ENCODE measurements at regions not wholly inside any gene's neighbourhood (a gene's known extent, or its start where the extent isn't known, plus 50 kb on each side); places are given as distances from the start of the nearest gene placed in this dataset.

DNA sequence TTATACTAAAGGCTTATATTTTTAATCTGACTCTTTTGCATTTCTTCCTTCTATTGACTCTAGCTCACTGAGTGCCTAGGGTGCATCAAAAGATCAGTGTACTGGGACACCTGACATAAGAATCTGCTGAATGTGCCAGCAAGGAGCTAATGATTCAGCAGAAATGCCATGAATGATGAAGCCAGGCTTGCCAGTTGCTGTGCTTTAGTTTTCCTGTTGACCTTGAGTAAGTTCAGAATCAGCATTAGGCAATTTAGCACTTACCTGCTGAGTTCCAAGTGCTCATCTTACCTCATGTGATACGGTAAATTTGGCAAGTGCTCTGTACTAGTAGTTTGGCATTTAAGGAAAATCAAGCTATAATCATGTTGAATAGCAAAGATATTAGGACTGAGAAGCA lies 523.2 kb upstream of the B3GALT2 start:
- no peak overlapping the region for H3K9ac ChIP-seq (ENCODE audit: low read length)
- H3K4me1 ChIP-seq (ENCODE audit: control insufficient read depth, insufficient read depth, low read length) = no peaks in the 10 kb centered on the region
- no peak overlapping the region for H3K27ac ChIP-seq (ENCODE audit: low read depth, low read length)
- H3K27me3 ChIP-seq (ENCODE audit: control insufficient read depth, insufficient read depth, low read length) = no peaks in the 10 kb centered on the region
- no peaks in the 10 kb centered on the region for H3K36me3 ChIP-seq (ENCODE audit: control insufficient read depth, insufficient read depth, low read length)
- no peak overlapping the region for H3K4me3 ChIP-seq (ENCODE audit: low read length)

DNA sequence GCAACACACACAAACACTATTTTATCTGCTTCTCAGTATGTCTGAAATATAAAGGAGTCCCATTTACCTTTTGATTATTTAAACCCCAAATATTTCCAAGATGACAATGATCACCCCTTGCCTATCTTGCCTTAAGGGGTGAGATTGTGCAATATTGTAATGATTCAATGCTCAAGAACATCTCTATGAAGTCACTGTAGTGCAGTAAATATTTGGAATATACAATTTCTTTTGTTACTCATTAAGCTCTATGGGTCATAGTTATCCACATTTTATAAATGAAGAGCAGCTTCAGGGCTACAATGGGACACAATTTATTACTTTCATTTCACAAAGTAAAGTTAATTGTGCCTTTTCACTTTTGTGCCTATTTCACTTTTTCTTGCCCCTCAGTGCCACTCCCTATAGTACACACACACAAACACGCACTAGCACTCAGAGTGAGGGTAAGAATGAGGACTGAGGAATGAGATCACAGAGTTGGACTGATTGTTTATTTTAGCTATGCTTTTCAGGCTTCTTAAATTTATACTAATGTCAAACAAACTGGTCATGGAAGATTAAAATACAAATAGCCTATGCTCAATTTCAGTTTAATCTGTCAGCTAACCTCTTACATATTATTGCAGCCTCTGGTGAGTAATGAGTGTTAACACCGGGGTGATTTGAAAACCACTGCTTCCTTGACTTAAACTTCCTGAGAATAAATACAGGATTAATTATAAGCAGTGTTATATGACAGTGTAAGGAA lies 521.0 kb upstream of the B3GALT2 start:
- Histone ChIP-seq H3K4me1 (ENCODE audit: control insufficient read depth, insufficient read depth, low read length) (no peaks in the 10 kb centered on the region), H3K36me3 (ENCODE audit: control insufficient read depth, insufficient read depth, low read length) (no peaks in the 10 kb centered on the region), H3K4me3 (ENCODE audit: low read length) (no peak overlapping the region), H3K9ac (ENCODE audit: low read length) (no peak overlapping the region), H3K27ac (ENCODE audit: low read depth, low read length) (no peak overlapping the region), H3K27me3 (ENCODE audit: control insufficient read depth, insufficient read depth, low read length) (no peaks in the 10 kb centered on the region)

DNA sequence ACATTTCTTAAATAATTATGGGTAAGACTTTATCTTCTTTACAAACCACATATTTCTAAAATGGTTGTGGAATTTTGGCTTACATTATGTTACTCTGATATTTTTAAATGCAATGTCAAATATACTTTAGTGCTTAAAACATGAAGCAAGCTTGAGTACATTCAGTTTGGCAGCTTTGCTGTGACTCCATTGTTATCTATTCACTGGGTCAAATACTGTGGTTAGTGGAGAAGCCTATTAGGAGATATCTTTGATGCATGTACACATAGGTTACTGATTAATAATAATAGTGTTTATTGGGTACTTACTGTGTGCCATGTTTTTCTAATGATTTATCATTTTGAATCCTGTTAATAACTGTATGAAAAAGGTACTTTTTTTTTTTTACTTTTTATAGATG lies 520.4 kb upstream of the B3GALT2 start:
- Histone ChIP-seq H3K27ac (ENCODE audit: low read depth, low read length) (no peak overlapping the region), H3K4me1 (ENCODE audit: control insufficient read depth, insufficient read depth, low read length) (no peaks in the 10 kb centered on the region), H3K36me3 (ENCODE audit: control insufficient read depth, insufficient read depth, low read length) (no peaks in the 10 kb centered on the region), H3K9ac (ENCODE audit: low read length) (no peak overlapping the region), H3K4me3 (ENCODE audit: low read length) (no peak overlapping the region), H3K27me3 (ENCODE audit: control insufficient read depth, insufficient read depth, low read length) (no peaks in the 10 kb centered on the region)

DNA sequence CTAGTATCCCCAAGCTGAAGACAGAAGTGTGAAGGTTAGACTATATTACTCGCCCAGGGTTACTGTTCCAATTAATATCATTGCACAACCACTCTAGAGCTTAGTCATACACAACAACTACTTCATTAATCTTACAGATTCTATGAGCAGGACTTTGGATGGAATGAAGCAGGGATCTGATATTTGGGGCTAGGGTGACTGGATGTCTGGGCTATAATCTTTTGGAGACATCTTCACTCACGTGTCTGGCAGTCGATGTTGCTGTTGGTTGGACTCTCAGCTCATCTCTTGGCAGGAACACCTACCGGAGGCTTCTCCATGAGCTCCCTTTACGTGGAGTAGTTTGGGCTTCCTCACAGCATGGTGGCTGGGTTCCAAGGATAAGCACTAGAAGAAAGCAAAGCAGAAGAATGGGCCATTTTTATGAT lies 519.2 kb upstream of the B3GALT2 start:
- H3K27ac ChIP-seq (ENCODE audit: low read depth, low read length) = no peak overlapping the region
- no peaks in the 10 kb centered on the region for H3K27me3 ChIP-seq (ENCODE audit: control insufficient read depth, insufficient read depth, low read length)
- no peaks in the 10 kb centered on the region for H3K4me1 ChIP-seq (ENCODE audit: control insufficient read depth, insufficient read depth, low read length)
- H3K4me3 ChIP-seq (ENCODE audit: low read length) = no peak overlapping the region
- H3K36me3 ChIP-seq (ENCODE audit: control insufficient read depth, insufficient read depth, low read length) = no peaks in the 10 kb centered on the region
- no peak overlapping the region for H3K9ac ChIP-seq (ENCODE audit: low read length)

- H3K9ac ChIP-seq (ENCODE audit: low read length) = no peak overlapping the region
- no peaks in the 10 kb centered on the region for H3K4me1 ChIP-seq (ENCODE audit: control insufficient read depth, insufficient read depth, low read length)
- H3K27me3 ChIP-seq (ENCODE audit: control insufficient read depth, insufficient read depth, low read length) = no peaks in the 10 kb centered on the region
- H3K4me3 ChIP-seq (ENCODE audit: low read length) = no peak overlapping the region
- no peak overlapping the region for H3K27ac ChIP-seq (ENCODE audit: low read depth, low read length)
- no peaks in the 10 kb centered on the region for H3K36me3 ChIP-seq (ENCODE audit: control insufficient read depth, insufficient read depth, low read length)
These were observed 517.2 kb upstream of the B3GALT2 start for GRCh38 chr1:193703655-193704054.

DNA sequence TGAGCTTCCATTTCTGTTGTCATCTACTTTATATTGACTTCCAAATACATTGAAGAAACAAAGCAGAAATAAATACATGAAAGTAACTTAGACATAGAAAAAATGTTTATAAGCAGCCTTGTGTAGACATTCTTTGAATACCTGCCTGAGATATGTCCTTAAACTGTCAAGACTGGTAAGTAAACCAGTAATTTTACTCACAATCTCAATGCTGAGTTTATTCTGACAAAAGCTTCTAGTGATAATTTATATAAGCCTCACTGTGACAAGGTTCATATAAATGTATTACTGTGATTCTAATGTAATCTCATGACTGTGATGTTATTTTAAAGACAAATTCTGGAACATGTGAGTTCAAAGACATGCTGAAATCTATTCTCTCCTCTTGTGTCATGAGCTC lies 516.7 kb upstream of the B3GALT2 start:
- Histone ChIP-seq H3K36me3 (ENCODE audit: control insufficient read depth, insufficient read depth, low read length) (no peaks in the 10 kb centered on the region), H3K4me1 (ENCODE audit: control insufficient read depth, insufficient read depth, low read length) (no peaks in the 10 kb centered on the region), H3K4me3 (ENCODE audit: low read length) (no peak overlapping the region), H3K27me3 (ENCODE audit: control insufficient read depth, insufficient read depth, low read length) (no peaks in the 10 kb centered on the region), H3K27ac (ENCODE audit: low read depth, low read length) (no peak overlapping the region), H3K9ac (ENCODE audit: low read length) (no peak overlapping the region)

DNA sequence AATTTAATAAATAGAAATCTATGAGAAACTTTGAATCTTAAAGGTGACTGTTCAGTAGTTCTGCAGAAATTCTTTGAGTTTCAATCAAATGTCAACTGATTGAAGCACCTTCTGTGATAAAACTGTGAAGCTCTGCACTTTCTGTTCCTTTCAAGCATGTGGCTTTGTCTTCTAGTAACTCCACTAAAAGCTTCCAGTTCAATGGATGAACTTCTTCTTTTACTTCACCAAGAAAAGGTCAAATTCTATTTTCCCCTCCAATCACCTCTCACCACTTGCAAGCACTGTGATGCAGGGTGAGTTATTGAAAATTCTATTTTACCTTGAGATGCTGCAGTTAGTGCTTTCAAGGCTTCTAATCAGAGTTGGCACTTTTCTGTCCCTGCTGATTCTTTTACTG lies 515.3 kb upstream of the B3GALT2 start:
- Histone ChIP-seq H3K27ac (ENCODE audit: low read depth, low read length) (no peak overlapping the region), H3K27me3 (ENCODE audit: control insufficient read depth, insufficient read depth, low read length) (no peaks in the 10 kb centered on the region), H3K36me3 (ENCODE audit: control insufficient read depth, insufficient read depth, low read length) (no peaks in the 10 kb centered on the region), H3K4me3 (ENCODE audit: low read length) (no peak overlapping the region), H3K9ac (ENCODE audit: low read length) (no peak overlapping the region), H3K4me1 (ENCODE audit: control insufficient read depth, insufficient read depth, low read length) (no peaks in the 10 kb centered on the region)

GRCh38 chr1:193700710-193701355 lies 514.4 kb upstream of the B3GALT2 start:
- Histone ChIP-seq H3K4me1 (ENCODE audit: control insufficient read depth, insufficient read depth, low read length) (no peaks in the 10 kb centered on the region), H3K9ac (ENCODE audit: low read length) (no peak overlapping the region), H3K4me3 (ENCODE audit: low read length) (no peak overlapping the region), H3K27me3 (ENCODE audit: control insufficient read depth, insufficient read depth, low read length) (no peaks in the 10 kb centered on the region), H3K36me3 (ENCODE audit: control insufficient read depth, insufficient read depth, low read length) (no peaks in the 10 kb centered on the region), H3K27ac (ENCODE audit: low read depth, low read length) (no peak overlapping the region)

- Histone ChIP-seq H3K27me3 (ENCODE audit: control insufficient read depth, insufficient read depth, low read length) (no peaks in the 10 kb centered on the region), H3K9ac (ENCODE audit: low read length) (no peak overlapping the region), H3K4me3 (ENCODE audit: low read length) (no peak overlapping the region), H3K4me1 (ENCODE audit: control insufficient read depth, insufficient read depth, low read length) (no peaks in the 10 kb centered on the region), H3K27ac (ENCODE audit: low read depth, low read length) (no peak overlapping the region), H3K36me3 (ENCODE audit: control insufficient read depth, insufficient read depth, low read length) (no peaks in the 10 kb centered on the region)
These were observed 512.8 kb upstream of the B3GALT2 start for GRCh38 chr1:193699261-193699660.

DNA sequence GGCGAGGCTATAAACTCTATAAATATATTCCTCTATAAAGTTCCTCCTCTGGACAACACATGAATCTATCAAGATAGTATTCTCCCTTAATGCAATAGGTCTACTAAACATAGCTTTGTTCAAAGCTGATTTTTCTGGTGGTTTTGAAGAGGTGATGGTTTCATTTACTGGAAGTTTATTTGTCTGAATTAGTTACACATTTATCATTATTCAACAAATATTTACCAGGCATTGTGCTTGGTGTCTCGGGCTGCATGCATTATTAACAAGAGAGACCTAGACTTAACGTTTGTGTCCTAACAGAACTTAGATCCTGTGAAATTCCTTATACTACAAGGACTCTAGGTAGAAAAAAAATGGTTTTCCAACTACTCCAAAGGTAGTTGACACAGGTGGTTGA lies 511.4 kb upstream of the B3GALT2 start:
- H3K9ac ChIP-seq (ENCODE audit: low read length) = no peak overlapping the region
- no peak overlapping the region for H3K27ac ChIP-seq (ENCODE audit: low read depth, low read length)
- H3K27me3 ChIP-seq (ENCODE audit: control insufficient read depth, insufficient read depth, low read length) = no peaks in the 10 kb centered on the region
- H3K4me3 ChIP-seq (ENCODE audit: low read length) = no peak overlapping the region
- H3K36me3 ChIP-seq (ENCODE audit: control insufficient read depth, insufficient read depth, low read length) = no peaks in the 10 kb centered on the region
- no peaks in the 10 kb centered on the region for H3K4me1 ChIP-seq (ENCODE audit: control insufficient read depth, insufficient read depth, low read length)

DNA sequence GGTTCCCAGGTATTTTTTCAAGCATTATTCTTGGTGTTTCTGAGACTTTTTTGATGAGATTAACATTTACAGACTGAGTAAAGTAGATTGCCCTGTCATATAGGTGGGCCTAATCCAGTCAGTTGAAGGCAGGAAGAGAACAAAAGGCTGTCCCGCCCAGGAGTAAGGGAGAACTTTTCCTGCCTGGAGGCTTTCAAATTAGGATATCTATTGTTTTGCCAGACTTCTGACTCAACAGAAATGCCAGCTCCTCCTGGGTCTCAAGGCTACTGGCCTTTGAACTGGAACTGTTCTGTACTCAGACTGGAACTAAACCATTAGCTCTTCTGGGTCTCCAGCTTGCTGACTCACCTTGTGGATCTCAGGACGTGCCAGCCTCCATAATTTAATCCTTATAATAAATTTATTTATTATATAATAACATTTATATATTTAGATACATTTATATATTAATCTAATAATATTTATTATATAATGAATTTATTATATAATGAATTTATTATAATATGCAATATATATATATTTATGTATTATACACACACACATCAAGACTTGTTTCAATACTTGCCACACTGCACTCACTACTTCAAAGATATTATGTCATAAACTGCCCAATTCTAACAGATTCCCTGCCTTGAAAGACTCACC lies 510.8 kb upstream of the B3GALT2 start:
- no peaks in the 10 kb centered on the region for H3K36me3 ChIP-seq (ENCODE audit: control insufficient read depth, insufficient read depth, low read length)
- H3K27ac ChIP-seq (ENCODE audit: low read depth, low read length) = no peak overlapping the region
- no peak overlapping the region for H3K9ac ChIP-seq (ENCODE audit: low read length)
- H3K4me1 ChIP-seq (ENCODE audit: control insufficient read depth, insufficient read depth, low read length) = no peaks in the 10 kb centered on the region
- no peak overlapping the region for H3K4me3 ChIP-seq (ENCODE audit: low read length)
- H3K27me3 ChIP-seq (ENCODE audit: control insufficient read depth, insufficient read depth, low read length) = no peaks in the 10 kb centered on the region

GRCh38 chr1:193694741-193695140 lies 508.3 kb upstream of the B3GALT2 start:
- Histone ChIP-seq H3K4me3 (ENCODE audit: low read length) (no peak overlapping the region), H3K27ac (ENCODE audit: low read depth, low read length) (no peak overlapping the region), H3K27me3 (ENCODE audit: control insufficient read depth, insufficient read depth, low read length) (no peaks in the 10 kb centered on the region), H3K9ac (ENCODE audit: low read length) (no peak overlapping the region), H3K4me1 (ENCODE audit: control insufficient read depth, insufficient read depth, low read length) (no peaks in the 10 kb centered on the region), H3K36me3 (ENCODE audit: control insufficient read depth, insufficient read depth, low read length) (no peaks in the 10 kb centered on the region)

- Histone ChIP-seq H3K27ac (ENCODE audit: low read depth, low read length) (no peak overlapping the region), H3K27me3 (ENCODE audit: control insufficient read depth, insufficient read depth, low read length) (no peaks in the 10 kb centered on the region), H3K4me1 (ENCODE audit: control insufficient read depth, insufficient read depth, low read length) (no peaks in the 10 kb centered on the region), H3K9ac (ENCODE audit: low read length) (no peak overlapping the region), H3K36me3 (ENCODE audit: control insufficient read depth, insufficient read depth, low read length) (no peaks in the 10 kb centered on the region), H3K4me3 (ENCODE audit: low read length) (no peak overlapping the region)
These were observed 499.6 kb upstream of the B3GALT2 start for GRCh38 chr1:193685986-193686385.
